ENCODE measurements at regions not wholly inside any gene's neighbourhood (a gene's known extent, or its start where the extent isn't known, plus 50 kb on each side); places are given as distances from the start of the nearest gene placed in this dataset.
"Not testable (repeated sequence)": the region's sequence is repeated elsewhere in the genome, so short reads cannot be mapped to it uniquely, and the experiment has no call there.

GRCh38 chr3:36097209-36097608 lies 283.1 kb upstream of the STAC start:
- DNase-seq: no peak

GRCh38 chr3:36114353-36114752 lies 266.0 kb upstream of the STAC start:
- DNase-seq: no peak

GRCh38 chr3:36124118-36124796 lies 256.0 kb upstream of the STAC start:
- no peak for DNase-seq

GRCh38 chr3:36132214-36132613 lies 248.1 kb upstream of the STAC start:
- DNase-seq: no peak

GRCh38 chr3:36135863-36136262 lies 244.4 kb upstream of the STAC start:
- DNase-seq: no peak

GRCh38 chr3:36142746-36143145 lies 237.6 kb upstream of the STAC start:
- DNase-seq: no peak

GRCh38 chr3:36146404-36146803 lies 233.9 kb upstream of the STAC start:
- no peak for DNase-seq

GRCh38 chr3:36147934-36148558 lies 232.3 kb upstream of the STAC start:
- no peak for DNase-seq

GRCh38 chr3:36149447-36149865 lies 230.8 kb upstream of the STAC start:
- no peak for DNase-seq

GRCh38 chr3:36155515-36155914 lies 224.8 kb upstream of the STAC start:
- DNase-seq: no peak

- DNase-seq: no peak
Observed at GRCh38 chr3:36164400-36164799, 215.9 kb upstream of the STAC start.

GRCh38 chr3:36165509-36166290 lies 214.6 kb upstream of the STAC start:
- DNase-seq: no peak

- DNase-seq: no peak
Observed at GRCh38 chr3:36166477-36166876, 213.8 kb upstream of the STAC start.

- no peak for DNase-seq
Observed at GRCh38 chr3:36172699-36173098, 207.6 kb upstream of the STAC start.

- DNase-seq: no peak
Observed at GRCh38 chr3:36175113-36175812, 205.0 kb upstream of the STAC start.

GRCh38 chr3:36175916-36176461 lies 204.3 kb upstream of the STAC start:
- DNase-seq: no peak

GRCh38 chr3:36178018-36178417 lies 202.3 kb upstream of the STAC start:
- no peak for DNase-seq

- DNase-seq: no peak
Observed at GRCh38 chr3:36182024-36182423, 198.3 kb upstream of the STAC start.

- DNase-seq: not testable (repeated sequence)
Observed at GRCh38 chr3:36187197-36187596, 193.1 kb upstream of the STAC start.

- DNase-seq: no peak
Observed at GRCh38 chr3:36192901-36193300, 187.4 kb upstream of the STAC start.

- no peak for DNase-seq
Observed at GRCh38 chr3:36193448-36193847, 186.9 kb upstream of the STAC start.

GRCh38 chr3:36196058-36196457 lies 184.2 kb upstream of the STAC start:
- DNase-seq: no peak

- DNase-seq: no peak
Observed at GRCh38 chr3:36197151-36197550, 183.2 kb upstream of the STAC start.

Measured in eye (tissue), 1 donor.